ENCODE measurements at regions not wholly inside any gene's neighbourhood (a gene's known extent, or its start where the extent isn't known, plus 50 kb on each side); places are given as distances from the start of the nearest gene placed in this dataset.
"Not testable (repeated sequence)": the region's sequence is repeated elsewhere in the genome, so short reads cannot be mapped to it uniquely, and the experiment has no call there.

DNA sequence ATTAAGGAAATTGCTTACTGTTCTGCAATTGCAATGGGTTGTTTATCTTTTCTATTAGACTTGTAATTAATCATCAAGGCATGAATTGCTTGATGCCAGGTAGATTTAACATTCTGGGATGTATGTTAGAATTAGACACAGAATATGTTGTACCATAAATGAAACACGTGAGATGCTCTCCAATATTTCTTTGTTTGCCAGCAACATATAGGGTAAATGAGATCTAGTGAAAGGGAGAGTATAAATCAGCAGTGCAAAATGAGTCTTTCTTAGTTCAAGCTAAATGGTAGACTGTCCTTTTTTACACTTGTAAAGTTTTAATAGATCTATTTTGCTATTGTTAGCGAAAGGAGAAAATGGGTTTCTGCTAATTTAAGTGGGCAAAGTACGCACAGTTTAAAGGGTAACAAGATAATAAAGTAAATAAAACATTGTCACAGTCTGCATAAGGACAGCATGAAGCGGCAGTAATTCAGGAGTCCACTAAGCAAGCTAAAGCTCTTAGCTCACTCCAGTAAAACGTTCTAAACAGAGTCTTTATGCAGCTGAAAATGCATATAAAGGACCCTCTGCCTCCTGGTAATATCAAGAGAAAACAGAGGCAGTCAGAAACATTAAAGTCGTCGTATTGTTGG is 1137.1 kb downstream of the OLFM4 start:
- DNase-seq: no peak

DNA sequence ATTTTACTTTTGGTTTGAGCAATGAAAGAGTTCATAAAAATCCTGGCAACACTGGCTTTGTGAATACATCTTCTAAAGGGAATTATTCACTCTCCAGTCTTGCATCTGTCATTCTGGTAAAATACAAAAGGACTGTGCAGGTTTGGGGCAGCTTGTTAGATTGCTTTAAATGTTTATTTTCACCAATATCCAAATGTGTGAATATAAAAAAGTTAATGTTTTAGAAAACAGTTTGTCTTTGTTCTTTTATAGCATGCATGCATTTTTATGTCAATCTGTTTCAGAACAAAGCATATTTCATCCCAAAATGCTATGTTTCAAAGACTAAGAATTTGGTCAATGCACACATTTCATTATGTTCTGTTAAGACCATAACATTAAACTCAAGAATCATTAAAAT is 1145.4 kb downstream of the OLFM4 start:
- no peak for DNase-seq

DNA sequence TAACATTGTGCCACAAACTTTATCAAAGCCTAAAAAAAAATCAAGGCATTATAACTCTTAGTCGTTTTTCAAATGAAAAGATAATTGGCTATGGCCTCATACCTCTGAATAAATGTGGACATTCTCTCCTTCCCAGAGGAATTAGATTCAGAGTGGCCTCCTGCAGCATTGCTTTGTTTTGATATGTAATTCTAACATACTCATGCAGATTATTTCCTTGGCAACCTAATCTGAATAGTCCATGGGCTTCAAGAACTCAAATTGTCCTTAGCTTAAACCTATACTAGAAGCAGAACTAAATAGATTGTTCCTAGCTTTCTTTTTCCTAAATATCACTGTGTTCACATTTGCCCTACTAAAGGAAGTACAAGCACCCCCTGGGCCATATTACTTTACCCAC is 1146.9 kb downstream of the OLFM4 start:
- DNase-seq: no peak

- no peak for DNase-seq
These were observed 1148.9 kb downstream of the OLFM4 start for GRCh38 chr13:54177466-54177865.

GRCh38 chr13:54183166-54183565 is 1154.6 kb downstream of the OLFM4 start:
- no peak for DNase-seq

DNA sequence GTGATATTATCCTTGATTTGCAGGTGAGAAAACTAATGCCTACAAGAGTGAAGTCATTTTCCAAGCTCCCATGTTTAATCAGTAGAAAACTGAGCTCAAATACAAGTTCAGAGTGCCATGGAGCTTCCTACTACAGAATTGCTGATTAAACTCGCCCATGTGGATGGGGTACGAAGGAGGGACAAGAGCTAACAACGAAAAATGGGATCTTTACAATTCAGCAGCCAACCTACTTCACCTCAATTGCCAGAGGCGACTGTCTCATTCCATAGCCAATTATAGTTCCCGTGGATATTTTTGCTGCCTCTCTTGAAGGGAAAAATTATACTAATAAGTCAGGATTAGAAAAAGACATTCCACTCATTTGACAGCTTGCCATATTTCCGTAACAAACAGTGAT is 1155.1 kb downstream of the OLFM4 start:
- DNase-seq: peak; percentile 23

DNA sequence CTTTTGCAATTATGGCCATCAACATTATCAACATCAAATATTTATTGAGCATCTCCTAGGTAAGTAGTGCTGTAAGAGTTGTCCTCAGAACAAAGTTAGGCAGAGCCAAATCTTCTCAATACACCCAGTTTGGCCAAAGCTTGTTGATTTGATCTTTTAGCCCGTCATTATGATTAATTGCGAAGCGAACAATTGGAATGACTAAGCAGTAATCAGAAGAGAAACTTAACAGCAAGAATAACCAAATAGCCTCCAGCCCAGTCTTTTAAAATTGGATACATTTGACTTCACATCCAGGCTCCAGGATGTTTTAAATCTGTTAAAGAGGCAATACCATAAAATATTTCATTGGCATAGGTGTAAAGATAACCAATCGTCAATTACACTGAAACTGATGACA is 1156.0 kb downstream of the OLFM4 start:
- no peak for DNase-seq

GRCh38 chr13:54185101-54185500 is 1156.5 kb downstream of the OLFM4 start:
- no peak for DNase-seq

GRCh38 chr13:54185785-54186184 is 1157.2 kb downstream of the OLFM4 start:
- peak; percentile 38 for DNase-seq

DNA sequence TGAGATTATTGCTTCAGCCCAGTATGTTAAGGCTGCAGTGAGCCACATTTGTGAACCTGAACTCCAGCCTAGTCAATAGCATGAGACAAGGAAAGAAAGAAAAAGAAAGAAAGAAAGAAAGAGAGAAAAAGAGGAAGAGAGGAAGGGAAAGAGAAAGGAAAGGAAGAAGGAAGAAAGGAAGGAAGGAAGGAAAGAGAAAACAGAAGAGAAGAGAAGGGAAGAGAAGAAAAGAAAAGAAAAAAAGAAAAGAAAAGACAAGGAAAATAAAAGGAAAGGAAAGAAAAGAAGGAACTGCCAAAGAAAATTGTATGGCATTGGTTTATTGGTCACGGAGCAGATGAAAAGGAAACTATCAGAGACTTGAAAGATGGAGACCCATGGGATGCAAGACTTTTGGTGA is 1158.8 kb downstream of the OLFM4 start:
- no peak for DNase-seq

GRCh38 chr13:54194233-54195024 is 1165.8 kb downstream of the OLFM4 start:
- DNase-seq: no peak

GRCh38 chr13:54196684-54197083 is 1168.1 kb downstream of the OLFM4 start:
- no peak for DNase-seq

GRCh38 chr13:54198911-54199310 is 1170.3 kb downstream of the OLFM4 start:
- DNase-seq: no peak

GRCh38 chr13:54206626-54207025 is 1178.0 kb downstream of the OLFM4 start:
- DNase-seq: no peak

DNA sequence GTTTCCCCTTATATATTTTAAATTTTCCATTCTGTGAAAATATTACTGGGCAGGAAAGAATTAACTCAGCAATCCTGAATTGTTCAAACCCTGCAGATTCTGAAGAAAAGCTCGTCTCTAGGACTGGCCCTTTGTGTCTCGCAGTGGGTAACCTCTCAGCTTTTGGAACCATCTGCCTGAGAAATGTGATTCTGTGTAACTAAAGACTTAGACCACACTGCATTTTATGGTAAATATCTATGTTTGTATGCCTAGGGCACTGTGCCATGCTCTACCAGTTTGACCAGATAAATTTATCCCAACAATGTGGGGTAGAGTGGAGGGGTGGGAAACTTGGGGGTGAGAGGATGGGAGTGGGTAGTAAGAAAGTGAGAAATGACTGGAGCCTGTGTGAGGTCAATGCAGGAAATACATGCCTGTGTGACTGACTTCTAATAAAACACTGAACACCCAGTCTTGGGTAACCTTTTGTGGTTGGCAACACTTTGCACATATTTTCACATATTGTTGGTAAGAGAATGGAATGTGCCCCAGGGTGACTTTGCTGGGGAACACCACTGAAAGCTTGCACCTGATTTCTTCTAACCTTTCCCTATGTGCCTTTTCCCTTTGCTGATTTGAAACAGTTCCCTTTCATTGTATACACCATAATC is 1181.9 kb downstream of the OLFM4 start:
- DNase-seq: no peak

DNA sequence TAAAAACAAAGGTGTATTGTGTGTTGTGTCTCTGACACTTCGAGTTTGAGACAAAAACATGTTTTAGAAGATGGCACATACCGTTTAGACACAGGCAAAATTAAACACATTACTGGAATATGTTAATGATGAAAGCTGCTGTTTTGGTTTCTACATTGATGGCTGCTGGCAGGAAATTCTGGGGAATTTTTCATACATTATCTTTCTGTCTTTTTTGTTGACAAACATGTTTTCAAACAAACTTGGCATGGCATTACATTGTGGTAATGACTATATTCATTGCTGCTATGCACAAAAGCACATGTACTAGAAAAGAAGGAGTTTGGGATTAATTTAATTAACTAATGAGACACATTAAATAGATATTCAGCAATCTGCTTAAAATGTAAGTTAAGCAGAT is 1187.6 kb downstream of the OLFM4 start:
- no peak for DNase-seq

DNA sequence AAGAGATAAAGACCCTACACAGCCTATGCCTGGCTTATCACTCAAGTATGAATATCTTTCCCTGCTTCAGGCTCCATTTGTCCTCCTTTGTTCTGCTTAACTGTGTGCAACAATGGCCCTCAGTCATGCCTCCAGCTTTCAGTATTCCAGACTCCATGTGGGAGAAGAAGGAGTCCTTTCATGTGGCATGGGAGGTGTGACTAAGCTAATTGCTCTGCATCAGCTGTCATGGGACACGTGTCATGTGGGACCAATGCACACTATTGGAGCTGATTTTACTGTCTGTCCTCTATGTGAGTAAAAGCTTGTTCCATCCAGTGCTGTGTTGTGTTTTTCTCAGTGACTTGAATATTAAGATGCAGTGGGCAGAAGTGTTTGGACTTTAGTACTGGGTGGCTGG is 1198.3 kb downstream of the OLFM4 start:
- DNase-seq: no peak

DNA sequence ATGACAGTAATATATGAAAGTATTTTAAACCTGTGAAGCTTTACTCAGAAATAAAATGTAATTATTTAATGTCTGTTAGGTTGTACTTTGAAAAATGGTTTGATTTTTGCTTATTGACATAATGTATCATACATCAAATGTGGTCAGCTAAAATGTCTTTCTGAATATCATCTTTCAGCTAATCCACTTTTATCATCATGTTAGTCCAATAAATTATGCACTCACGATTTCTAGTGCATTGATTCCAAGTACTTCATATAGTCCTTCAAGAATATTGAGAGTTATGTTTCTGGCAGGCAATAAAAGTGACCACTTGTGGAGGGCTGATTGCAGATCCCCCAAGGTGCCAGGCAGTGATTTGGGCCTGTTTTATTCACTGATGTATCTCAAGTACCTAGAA is 1204.1 kb downstream of the OLFM4 start:
- DNase-seq: no peak

DNA sequence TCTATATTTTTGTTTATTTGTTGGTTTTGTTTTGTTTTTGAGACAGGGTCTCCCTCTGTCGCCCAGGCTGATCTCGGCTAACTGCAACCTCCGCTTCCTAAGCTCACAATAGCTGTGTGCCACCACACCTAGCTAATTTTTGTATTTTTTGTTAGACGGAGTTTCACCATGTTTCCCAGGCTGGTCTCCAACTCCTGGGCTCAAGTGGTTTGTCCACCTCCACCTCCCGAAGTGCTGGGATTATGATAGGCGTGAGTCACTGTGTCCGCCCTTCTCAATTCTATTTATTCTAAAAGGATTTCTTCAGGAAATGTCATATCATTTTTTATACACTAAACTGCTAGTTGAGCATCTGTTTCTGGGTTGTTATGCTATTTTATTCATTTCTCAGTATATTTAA is 1206.0 kb downstream of the OLFM4 start:
- DNase-seq: no peak

DNA sequence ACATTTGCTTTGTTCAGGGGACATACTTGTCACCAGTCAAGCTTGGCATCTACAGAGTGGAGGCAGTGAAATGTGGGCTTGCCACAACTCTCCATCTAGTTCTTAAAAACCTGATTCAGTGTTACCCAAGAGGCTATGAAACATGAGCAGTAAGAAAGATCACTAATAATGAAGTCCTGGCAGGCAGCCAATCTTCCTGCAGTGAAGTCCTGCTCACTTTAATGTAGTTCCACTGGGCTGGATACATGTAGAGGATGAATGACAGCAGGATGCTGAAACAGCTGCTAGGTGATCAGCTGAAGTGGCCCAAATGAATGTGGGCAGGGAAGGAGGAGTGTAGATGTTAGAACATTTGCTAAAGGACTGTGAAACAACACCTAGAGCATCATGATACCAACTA is 1213.1 kb downstream of the OLFM4 start:
- DNase-seq: peak; percentile 72

DNA sequence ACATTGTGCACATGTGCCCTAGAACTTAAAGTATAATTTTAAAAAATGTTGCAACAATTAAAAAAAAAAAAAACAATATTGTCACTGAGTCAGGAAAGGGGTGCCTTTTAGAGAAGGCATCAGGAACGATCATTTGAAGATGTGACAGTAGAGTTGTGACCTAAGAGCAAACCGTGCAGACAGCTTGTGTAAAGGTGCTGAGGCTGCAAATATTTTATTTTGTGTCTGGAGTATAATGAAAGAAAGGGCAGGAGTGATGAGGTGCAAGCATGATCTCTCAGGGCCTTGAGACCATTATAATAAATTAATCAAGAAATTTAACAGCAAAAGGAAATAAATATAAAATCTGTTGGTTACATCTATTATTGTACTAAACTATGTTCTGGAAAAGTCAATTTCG is 1219.7 kb downstream of the OLFM4 start:
- DNase-seq: no peak

DNA sequence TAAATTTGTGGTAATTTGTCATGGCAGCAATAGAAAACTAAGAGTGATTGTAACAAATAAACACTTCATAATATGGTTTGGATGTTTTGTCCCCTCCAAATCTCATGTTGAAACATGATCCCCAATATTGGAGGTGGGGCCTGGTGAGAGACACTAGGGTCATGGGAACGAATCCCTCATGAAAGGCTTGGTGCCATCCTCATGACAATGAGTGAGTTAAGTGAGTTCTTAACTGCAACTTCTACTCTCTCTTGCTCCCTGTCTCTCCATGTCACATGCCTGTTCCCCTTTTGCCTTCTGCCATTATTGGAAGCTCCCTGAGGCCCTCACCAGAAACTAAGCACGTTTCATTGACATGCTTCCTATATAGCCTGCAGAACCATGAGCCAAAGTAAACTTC is 1233.2 kb downstream of the OLFM4 start:
- DNase-seq: no peak

DNA sequence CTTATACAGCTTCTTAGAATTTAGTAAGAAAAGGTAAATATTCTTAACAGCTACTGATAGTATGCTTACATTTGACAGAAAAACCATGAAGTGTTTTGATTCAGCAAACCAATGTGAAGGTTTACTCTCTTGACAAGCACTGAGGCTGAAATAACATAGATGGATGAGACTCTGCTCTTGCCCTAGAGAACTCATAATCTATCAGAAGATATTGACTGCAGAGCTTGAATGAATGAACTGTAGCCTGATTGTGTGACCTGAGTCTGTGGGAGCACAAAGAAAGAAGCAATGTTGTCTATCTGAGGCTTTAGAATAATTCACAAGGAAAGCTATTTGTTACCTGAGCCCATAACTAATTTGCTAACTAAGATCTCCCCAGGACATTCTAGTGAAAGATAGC is 1235.3 kb downstream of the OLFM4 start:
- DNase-seq: no peak

- not testable (repeated sequence) for DNase-seq
These were observed 1238.6 kb downstream of the OLFM4 start for GRCh38 chr13:54267253-54267668.
